Right kidney (tissue), 1 donor: ENCODE measurements at regions not wholly inside any gene's neighbourhood (a gene's known extent, or its start where the extent isn't known, plus 50 kb on each side); places are given as distances from the start of the nearest gene placed in this dataset.
"Not testable (repeated sequence)": the region's sequence is repeated elsewhere in the genome, so short reads cannot be mapped to it uniquely, and the experiment has no call there.

Source experiments
- DNase-seq: peaks from one replicate; pipeline ENCODE4 v3.0.0-alpha.2; 2016

GRCh38 chr3:59404851-59405250, 355.0 kb upstream of the CFAP20DC start:
- no peak for DNase-seq

DNA sequence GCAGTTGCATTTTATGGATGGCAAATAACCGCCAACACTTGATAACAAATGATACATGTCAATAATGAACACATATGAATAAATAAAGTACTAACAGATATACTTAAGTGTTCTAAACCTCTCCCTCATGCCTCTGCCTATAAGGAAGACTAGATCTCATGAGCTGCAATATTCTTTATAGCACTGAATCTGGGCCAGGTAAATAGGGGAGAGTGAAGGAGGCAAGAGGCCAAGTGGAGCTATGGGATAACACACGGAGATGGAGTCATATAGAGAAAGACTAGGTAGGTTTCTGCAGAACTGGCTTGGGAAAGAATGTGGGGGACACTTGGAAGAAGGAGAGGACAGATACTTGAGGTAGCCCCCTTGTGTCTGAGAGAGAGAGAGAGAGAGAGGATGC, 354.2 kb upstream of the CFAP20DC start:
- DNase-seq: no peak

DNA sequence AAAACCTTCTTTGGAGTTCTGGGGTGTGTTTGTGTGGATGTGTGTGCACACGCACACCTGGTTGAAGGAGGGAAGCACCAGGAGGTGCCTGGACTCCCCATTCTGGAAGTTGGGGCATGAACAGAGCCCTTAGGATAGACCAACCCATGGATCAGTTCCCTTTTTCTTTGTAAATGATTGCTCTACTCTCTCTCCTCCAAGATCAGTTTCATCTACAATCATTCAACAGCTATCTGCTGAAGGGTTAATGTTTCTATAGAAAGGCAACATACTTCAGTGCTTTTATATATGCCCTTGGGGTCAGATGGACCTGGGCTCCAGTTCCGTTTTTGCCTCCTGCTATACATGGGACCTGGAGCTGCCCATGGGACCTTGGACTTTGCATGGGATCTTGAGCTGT, 352.1 kb upstream of the CFAP20DC start:
- no peak for DNase-seq

DNA sequence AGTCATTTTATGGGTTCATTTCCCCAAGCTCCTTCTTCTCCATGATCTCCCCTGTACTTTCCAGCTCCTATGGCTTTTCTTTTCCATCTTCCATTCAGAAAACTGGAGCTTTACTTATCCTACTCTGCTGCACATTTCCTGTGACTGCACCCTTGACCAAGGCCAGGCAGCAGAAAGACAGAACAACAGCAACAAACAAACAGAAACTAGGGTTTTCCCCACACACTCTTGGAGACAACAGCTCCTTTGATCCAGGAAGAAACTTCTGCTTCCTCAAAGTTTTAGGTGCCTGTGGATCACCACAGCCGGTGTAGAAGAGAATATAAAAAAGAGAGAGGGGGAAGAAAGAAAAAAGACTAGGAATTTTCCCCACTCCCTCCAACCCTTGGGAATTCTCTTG, 342.3 kb upstream of the CFAP20DC start:
- no peak for DNase-seq

- DNase-seq: no peak
These were observed 341.3 kb upstream of the CFAP20DC start for GRCh38 chr3:59391131-59391530.

DNA sequence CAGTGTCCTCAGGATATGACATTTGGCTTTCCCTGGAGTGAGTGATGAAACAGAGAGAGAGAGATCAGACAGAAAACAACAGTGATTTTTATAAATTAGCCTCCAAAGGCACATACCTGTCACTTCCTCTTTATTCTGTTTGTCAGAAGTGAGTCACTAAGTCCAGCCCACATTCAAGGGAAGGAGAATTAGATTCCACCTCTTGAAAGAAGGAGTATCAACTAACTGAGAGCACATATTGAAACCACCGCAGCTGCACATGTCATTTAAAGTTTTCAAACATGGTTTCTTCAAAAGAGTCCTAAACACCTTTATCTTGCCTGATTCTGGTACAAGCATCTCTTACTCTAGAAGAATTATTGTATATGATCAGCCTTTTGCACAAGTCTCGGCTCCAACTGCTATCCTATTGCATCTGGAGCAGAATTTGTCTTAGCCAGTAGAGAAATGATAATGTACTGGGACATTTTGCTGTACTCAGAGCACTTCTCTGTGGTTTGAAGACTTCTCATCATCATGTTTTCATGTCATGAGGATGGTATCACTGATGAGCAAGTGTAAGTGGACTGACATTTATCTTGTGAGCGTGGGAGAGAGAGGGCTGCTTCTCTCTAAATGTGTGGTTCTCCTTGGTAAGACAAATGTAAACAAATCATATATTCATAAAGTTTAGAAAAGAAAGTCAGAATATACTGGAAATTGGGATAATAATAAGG, 338.9 kb upstream of the CFAP20DC start:
- no peak for DNase-seq

GRCh38 chr3:59386165-59386564, 336.3 kb upstream of the CFAP20DC start:
- no peak for DNase-seq

DNA sequence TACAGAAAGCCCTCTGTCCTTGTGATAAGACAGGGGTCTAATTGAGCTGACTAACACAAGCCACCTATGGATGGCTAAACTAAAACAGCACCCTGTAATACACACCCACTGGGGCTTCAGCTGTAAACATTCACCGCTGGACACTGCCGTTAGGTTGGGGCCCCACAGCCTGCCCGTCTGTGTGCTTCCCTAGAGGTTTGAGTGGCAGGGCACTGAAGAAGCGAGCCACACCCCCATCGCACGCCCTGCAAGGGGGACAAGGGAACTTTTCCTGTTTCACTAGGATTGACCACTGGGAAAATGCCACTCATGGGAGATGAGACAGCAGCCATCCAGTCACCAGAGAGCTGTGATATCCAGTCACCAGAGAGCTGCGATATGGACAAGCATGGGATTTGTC, 335.7 kb upstream of the CFAP20DC start:
- DNase-seq: no peak

GRCh38 chr3:59381282-59381681, 331.5 kb upstream of the CFAP20DC start:
- no peak for DNase-seq

- no peak for DNase-seq
These were observed 330.3 kb upstream of the CFAP20DC start for GRCh38 chr3:59380146-59380545.

GRCh38 chr3:59374818-59375211, 325.0 kb upstream of the CFAP20DC start:
- DNase-seq: no peak

GRCh38 chr3:59374091-59374817, 324.4 kb upstream of the CFAP20DC start:
- no peak for DNase-seq

DNA sequence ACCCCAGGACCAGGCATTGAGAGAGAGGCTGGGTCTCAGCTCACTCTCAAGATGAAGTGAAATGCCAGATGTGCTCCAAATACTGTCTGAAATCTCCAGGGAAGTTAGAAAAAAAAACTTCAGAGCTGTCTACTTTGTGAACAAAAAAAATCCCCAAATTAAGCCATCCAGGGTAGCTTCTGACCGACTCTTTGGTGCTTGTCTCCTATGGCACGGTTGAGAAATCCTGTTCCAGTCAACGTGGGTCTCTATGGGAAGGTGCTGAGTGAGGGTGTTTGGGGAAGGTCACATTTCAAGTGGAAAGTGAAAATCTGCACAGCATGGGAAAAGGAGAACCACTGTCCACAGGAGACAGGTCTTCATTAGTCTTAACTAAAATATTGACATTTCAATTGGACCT, 322.5 kb upstream of the CFAP20DC start:
- DNase-seq: no peak

- DNase-seq: no peak
These were observed 319.3 kb upstream of the CFAP20DC start for GRCh38 chr3:59368900-59369675.

DNA sequence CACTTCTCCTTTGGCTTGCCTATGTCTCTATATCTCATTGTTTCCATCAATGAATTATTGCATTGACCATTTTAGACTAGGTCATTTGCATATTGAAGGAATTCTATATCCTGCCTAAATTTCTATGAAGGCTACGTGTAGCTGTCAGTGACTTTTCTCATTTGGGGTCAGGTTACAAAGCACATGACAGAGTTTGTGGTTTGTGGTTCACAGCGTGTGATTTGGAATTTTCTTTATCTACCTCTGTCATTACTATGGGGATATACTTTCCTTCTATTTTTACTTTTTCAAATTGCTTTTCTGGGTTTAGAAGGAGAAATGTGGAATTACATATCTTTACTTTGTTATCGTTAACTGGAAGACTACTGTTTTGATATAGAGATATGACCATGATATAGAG, 317.3 kb upstream of the CFAP20DC start:
- DNase-seq: no peak

DNA sequence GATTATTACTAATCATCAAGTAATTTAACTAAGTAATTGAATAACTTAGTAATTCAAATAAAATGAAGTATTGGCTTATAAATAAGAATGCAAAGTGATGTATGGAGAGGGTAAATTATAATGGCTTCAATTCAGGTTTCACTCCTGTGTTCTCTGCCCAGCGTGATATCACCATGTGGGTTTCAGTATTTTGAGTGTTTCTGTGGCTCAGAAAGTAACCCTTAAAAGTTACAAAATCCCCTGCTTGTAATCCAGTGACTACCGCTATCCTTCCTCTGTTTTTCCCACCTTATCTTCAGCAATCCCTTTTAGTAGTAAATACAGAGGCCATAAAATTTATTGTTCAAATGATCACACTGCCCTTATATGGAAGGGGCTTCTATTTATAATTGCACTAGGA, 316.4 kb upstream of the CFAP20DC start:
- no peak for DNase-seq

- no peak for DNase-seq
These were observed 314.7 kb upstream of the CFAP20DC start for GRCh38 chr3:59364496-59364895.

DNA sequence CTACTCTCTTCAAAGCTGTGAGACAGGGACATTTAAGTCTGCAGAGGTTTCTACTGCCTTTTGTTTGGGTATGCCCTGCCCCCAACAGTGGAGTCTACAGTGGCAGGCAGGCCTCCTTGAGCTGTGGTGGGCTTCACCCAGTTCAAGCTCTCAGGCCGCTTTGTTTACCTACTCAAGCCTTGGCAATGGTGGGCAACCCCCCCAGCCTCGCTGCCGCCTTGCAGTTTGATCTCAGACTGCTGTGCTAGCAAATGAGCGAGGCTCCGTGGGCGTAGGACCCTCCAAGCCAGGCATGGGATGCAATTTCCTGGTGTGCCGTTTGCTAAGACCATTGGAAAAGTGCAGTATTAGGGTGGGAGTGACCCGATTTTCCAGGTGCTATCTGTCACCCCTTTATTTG, 310.5 kb upstream of the CFAP20DC start:
- DNase-seq: not testable (repeated sequence)

DNA sequence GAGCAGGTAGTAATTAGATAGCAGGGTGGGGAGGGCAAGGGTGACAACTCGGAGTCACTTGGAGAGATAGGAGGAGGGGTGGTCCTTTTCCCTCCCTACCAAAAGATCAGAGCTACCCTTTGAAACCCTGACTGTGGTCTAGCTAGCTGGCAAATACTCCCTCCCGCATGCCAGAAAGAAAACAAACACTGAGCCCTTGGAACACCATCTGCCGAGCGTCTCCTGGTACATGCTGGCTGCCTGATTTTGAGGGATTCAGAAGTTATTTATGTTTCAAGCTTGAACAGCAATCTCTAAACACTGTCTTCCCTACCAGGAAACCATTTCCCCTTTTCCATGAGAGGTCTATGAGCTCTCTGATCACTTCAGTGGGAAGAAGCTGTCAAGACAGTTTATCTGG, 291.6 kb upstream of the CFAP20DC start:
- peak; percentile 18 for DNase-seq

GRCh38 chr3:59339818-59340217, 290.0 kb upstream of the CFAP20DC start:
- DNase-seq: no peak

- DNase-seq: no peak
These were observed 289.1 kb upstream of the CFAP20DC start for GRCh38 chr3:59338934-59339333.

GRCh38 chr3:59335338-59335737, 285.5 kb upstream of the CFAP20DC start:
- DNase-seq: no peak

DNA sequence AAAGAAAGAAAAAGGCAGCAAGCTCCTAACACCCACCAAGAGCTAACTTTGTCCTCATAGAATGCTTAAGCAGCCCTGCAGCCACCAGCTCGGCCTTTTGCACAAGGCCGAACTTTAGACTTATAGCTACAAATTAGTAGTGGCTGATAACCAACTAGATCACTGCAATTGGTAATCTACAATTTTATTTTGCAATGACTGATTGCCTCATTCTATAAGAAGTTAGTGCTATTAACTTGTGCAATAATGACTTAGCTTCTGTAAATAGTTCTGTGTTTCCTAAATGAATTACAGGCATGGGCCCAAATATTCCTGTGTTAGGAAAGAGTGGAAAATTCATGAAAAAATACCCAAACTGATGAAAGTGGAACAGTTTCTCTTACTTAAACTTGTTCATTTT, 284.8 kb upstream of the CFAP20DC start:
- DNase-seq: no peak
